NCI-H187 treated with DMSO at 0.1 percent for 48 hours (cell line): ENCODE measurements at regions not wholly inside any gene's neighbourhood (a gene's known extent, or its start where the extent isn't known, plus 50 kb on each side); places are given as distances from the start of the nearest gene placed in this dataset.

Experiments used
- DNase-seq: peaks from one replicate; lab custom pipeline; 2025; lab: John Stamatoyannopoulos, UW

- DNase-seq: no peak
Measured at GRCh38 chr13:26829716-26830115, 69.1 kb upstream of the GPR12 start.

- no peak for DNase-seq
Measured at GRCh38 chr13:26824581-26824980, 64.0 kb upstream of the GPR12 start.

DNA sequence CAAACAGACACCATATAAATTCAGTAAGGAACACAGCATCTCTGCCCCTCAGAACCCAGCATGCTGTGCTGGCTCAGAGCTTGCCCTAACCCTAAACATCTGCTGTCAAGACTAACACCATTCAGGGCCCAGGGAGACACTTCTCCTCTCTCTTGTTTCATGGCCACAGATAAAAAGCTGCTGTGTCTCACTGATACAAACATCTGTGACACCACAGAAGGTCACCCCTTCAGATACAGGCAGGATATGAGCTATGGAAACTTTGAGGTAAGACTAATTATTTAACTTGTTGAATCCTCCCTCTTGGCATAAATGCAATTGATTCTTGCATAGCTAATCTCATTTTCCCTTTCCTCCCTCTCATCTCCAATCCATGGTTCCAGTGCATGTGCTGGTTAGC is 61.6 kb upstream of the GPR12 start:
- DNase-seq: no peak

DNA sequence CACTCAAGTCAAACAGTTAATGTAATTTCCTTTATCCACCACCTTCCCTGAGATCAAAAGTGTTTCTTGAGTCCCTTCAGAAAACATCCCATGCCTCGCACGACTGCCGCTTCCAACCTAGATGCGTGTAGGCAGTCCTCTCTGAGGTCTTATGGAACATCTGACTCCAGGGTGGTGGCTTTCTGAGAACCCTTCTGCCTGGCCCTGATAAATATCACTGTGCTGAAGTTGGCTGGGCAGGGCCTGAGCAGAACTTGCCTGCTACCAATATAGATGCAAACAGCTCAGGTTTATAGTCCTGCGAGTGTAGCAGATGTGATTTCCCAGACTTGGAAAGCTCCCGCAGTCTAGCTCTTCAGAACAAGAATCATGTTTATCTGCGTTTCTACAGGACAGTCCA is 61.1 kb upstream of the GPR12 start:
- no peak for DNase-seq

DNA sequence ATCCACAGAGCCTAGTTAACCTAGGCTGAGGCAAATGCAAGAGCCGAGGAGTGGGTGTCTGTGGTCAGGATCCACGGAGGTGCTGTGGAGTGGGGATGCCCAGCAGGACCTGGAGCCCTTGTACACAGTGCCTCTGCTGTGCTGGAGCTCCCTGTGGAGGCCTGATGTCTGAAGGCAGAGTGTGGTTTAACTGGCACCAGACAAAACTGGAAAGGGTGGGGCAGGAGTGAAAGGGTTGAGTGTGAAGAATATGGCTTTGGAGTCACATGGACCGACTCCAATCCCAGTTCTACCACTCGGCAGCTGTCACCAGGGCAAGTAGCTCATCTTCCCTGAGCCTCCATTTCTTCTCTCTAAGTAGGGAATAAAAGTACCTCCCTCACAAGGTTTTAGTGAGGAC is 60.3 kb upstream of the GPR12 start:
- DNase-seq: no peak

DNA sequence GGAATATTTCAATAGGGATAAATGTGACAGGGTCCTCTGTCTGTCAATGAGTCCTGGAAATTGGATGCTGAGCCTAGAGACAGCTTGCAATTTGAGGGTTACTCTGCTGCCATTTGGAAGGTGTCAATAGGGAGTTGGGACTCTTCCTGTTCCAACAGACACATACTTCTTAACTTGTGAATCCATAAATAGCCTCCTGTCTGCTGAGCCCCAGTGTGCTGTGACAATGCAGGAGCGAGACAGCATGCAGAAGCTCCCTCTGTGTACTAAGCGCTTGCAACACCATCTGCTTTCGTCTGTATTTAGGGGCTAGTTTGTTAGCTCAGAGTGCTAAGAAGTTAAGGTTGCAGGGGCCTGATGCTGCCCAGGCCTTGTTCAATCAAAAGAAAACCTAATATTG is 58.5 kb upstream of the GPR12 start:
- DNase-seq: no peak

GRCh38 chr13:26816881-26817280 is 56.3 kb upstream of the GPR12 start:
- DNase-seq: no peak

DNA sequence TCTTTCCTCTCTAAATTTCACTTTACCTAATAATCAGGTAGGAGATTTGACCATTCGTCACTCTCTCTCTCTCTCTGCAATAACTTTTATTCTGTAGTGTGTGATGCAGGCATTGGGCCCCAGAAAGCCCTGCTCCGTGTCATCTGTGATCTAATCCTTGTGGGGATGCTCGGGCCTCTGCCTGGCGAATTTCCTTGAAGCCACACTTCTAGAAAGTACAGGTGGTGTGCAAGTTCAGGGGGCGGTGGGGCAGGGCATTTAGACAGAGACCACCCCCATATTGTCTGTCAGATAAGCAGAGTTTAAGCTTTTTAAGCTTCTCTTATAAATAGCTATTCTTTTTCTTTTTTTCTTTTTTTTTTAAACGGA is 53.4 kb upstream of the GPR12 start:
- DNase-seq: no peak

DNA sequence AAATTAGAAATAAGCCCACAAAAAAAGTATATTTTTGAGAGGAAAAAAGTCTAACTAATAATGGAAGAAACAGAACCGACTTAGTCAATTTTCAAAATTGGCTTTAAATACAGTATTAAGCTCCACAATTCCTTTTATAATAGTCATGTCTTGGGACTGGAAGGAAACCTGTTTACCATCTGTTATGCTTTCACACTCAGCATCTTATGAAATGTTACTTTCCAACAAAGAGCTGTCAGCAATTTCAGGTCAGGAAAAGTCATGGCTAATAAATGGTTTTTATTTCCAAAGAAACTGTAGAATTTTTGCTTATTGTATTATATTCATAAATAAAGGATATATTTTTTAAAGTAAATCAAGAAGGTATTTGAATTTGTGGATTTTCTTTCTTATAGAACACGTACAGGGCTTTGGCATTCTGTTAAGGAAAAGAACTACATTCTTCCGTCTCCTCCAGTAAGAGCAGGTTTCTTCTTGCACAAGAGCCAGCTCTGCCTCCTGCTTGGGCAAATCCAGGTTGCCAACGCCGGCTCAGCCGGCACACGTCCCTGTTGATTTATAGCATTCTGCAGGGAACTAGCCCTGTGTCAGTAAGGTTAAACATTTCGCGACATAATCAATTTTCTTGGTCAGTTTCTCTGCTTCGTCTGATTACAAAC is 52.9 kb upstream of the GPR12 start:
- no peak for DNase-seq

DNA sequence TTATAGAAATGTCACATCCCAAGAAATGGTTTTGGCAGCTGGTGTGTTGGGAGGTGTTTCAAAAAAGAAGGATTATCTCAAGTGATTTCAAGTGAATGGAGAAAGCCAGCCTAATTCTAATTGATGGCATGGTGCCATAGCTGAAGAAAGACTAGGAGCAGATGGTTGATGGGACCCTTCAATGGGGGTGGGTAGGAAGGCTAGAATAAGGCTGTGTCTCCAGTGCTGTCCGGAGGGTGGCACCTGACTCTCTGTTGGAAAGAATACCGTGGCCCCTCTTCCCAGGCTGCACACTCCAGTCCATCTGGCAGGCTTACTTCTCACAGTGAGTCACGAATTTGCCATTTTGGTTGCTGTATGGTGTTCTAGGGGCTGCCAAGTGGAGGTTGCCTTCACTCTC is 51.0 kb upstream of the GPR12 start:
- DNase-seq: no peak
